ENCODE measurements at regions not wholly inside any gene's neighbourhood (a gene's known extent, or its start where the extent isn't known, plus 50 kb on each side); places are given as distances from the start of the nearest gene placed in this dataset.
A peak's percentile ranks its signal among the peaks of the same experiment; 100 is the strongest.
"Not testable (repeated sequence)": the region's sequence is repeated elsewhere in the genome, so short reads cannot be mapped to it uniquely, and the experiment has no call there.

- no peaks in the 10 kb centered on the region for H3K4me1 ChIP-seq (ENCODE audit: control insufficient read depth in 2 of 2, insufficient read depth in 2 of 2, low read length in 2 of 2)
- 96% methylated on average over 6 of the region's 6 CpGs for WGBS
- H3K27me3 ChIP-seq (ENCODE audit: control insufficient read depth in 2 of 2, insufficient read depth in 1 of 2, low read length in 1 of 2): no peaks in the 10 kb centered on the region
- no peaks in the 10 kb centered on the region for H3K36me3 ChIP-seq (ENCODE audit: control insufficient read depth in 2 of 2, insufficient read depth in 2 of 2, low read length in 1 of 2)
- H3K9me3 ChIP-seq (ENCODE audit: control insufficient read depth in 2 of 2, insufficient read depth in 1 of 2, low read length in 1 of 2): no peaks in the 10 kb centered on the region
- no peak overlapping the region for H3K4me3 ChIP-seq (ENCODE audit: low read length in 2 of 2)
- no peak overlapping the region for H3K27ac ChIP-seq (ENCODE audit: low read depth in 1 of 2, low read length in 1 of 2)
- no peak for DNase-seq (ENCODE audit: low read depth in 6 of 9, low spot score in 9 of 9)
These were observed 215.5 kb upstream of the PRKCQ start for GRCh38 chr10:6795541-6795940.

- not testable (repeated sequence) for H3K27ac ChIP-seq (ENCODE audit: low read depth in 1 of 2, low read length in 1 of 2); H3K4me3 ChIP-seq (ENCODE audit: low read length in 2 of 2); DNase-seq (ENCODE audit: low read depth in 6 of 9, low spot score in 9 of 9); H3K9me3 ChIP-seq (ENCODE audit: control insufficient read depth in 2 of 2, insufficient read depth in 1 of 2, low read length in 1 of 2); H3K36me3 ChIP-seq (ENCODE audit: control insufficient read depth in 2 of 2, insufficient read depth in 2 of 2, low read length in 1 of 2); H3K4me1 ChIP-seq (ENCODE audit: control insufficient read depth in 2 of 2, insufficient read depth in 2 of 2, low read length in 2 of 2); H3K27me3 ChIP-seq (ENCODE audit: control insufficient read depth in 2 of 2, insufficient read depth in 1 of 2, low read length in 1 of 2)
- 81% methylated on average over 7 of the region's 10 CpGs for WGBS
These were observed 214.8 kb upstream of the PRKCQ start for GRCh38 chr10:6794841-6795240.

- Histone ChIP-seq H3K9me3 (ENCODE audit: control insufficient read depth in 2 of 2, insufficient read depth in 1 of 2, low read length in 1 of 2) (no peaks in the 10 kb centered on the region), H3K27me3 (ENCODE audit: control insufficient read depth in 2 of 2, insufficient read depth in 1 of 2, low read length in 1 of 2) (no peaks in the 10 kb centered on the region), H3K4me3 (ENCODE audit: low read length in 2 of 2) (no peak overlapping the region), H3K27ac (ENCODE audit: low read depth in 1 of 2, low read length in 1 of 2) (no peak overlapping the region), H3K36me3 (ENCODE audit: control insufficient read depth in 2 of 2, insufficient read depth in 2 of 2, low read length in 1 of 2) (no peaks in the 10 kb centered on the region), H3K4me1 (ENCODE audit: control insufficient read depth in 2 of 2, insufficient read depth in 2 of 2, low read length in 2 of 2) (no peaks in the 10 kb centered on the region)
- WGBS: 94% methylated on average over 10 of the region's 10 CpGs
- no peak for DNase-seq (ENCODE audit: low read depth in 6 of 9, low spot score in 9 of 9)
These were observed 214.4 kb upstream of the PRKCQ start for GRCh38 chr10:6794441-6794840.

- Histone ChIP-seq H3K9me3 (ENCODE audit: control insufficient read depth in 2 of 2, insufficient read depth in 1 of 2, low read length in 1 of 2) (no peaks in the 10 kb centered on the region), H3K4me3 (ENCODE audit: low read length in 2 of 2) (no peak overlapping the region), H3K27ac (ENCODE audit: low read depth in 1 of 2, low read length in 1 of 2) (no peak overlapping the region), H3K36me3 (ENCODE audit: control insufficient read depth in 2 of 2, insufficient read depth in 2 of 2, low read length in 1 of 2) (no peaks in the 10 kb centered on the region), H3K4me1 (ENCODE audit: control insufficient read depth in 2 of 2, insufficient read depth in 2 of 2, low read length in 2 of 2) (no peaks in the 10 kb centered on the region), H3K27me3 (ENCODE audit: control insufficient read depth in 2 of 2, insufficient read depth in 1 of 2, low read length in 1 of 2) (no peaks in the 10 kb centered on the region)
- WGBS: 95% methylated on average over 7 of the region's 7 CpGs
- no peak for DNase-seq (ENCODE audit: low read depth in 6 of 9, low spot score in 9 of 9)
These were observed 208.7 kb upstream of the PRKCQ start for GRCh38 chr10:6788731-6789130.

- Histone ChIP-seq H3K36me3 (ENCODE audit: control insufficient read depth in 2 of 2, insufficient read depth in 2 of 2, low read length in 1 of 2) (no peaks in the 10 kb centered on the region), H3K27ac (ENCODE audit: low read depth in 1 of 2, low read length in 1 of 2) (no peak overlapping the region), H3K4me3 (ENCODE audit: low read length in 2 of 2) (no peak overlapping the region), H3K4me1 (ENCODE audit: control insufficient read depth in 2 of 2, insufficient read depth in 2 of 2, low read length in 2 of 2) (no peaks in the 10 kb centered on the region), H3K9me3 (ENCODE audit: control insufficient read depth in 2 of 2, insufficient read depth in 1 of 2, low read length in 1 of 2) (no peaks in the 10 kb centered on the region), H3K27me3 (ENCODE audit: control insufficient read depth in 2 of 2, insufficient read depth in 1 of 2, low read length in 1 of 2) (no peaks in the 10 kb centered on the region)
- WGBS: 96% methylated on average over 5 of the region's 5 CpGs
- no peak for DNase-seq (ENCODE audit: low read depth in 6 of 9, low spot score in 9 of 9)
These were observed 208.2 kb upstream of the PRKCQ start for GRCh38 chr10:6788231-6788630.

GRCh38 chr10:6787718-6788117 lies 207.6 kb upstream of the PRKCQ start:
- Histone ChIP-seq H3K9me3 (ENCODE audit: control insufficient read depth in 2 of 2, insufficient read depth in 1 of 2, low read length in 1 of 2) (no peaks in the 10 kb centered on the region), H3K27me3 (ENCODE audit: control insufficient read depth in 2 of 2, insufficient read depth in 1 of 2, low read length in 1 of 2) (no peaks in the 10 kb centered on the region), H3K4me1 (ENCODE audit: control insufficient read depth in 2 of 2, insufficient read depth in 2 of 2, low read length in 2 of 2) (no peaks in the 10 kb centered on the region), H3K4me3 (ENCODE audit: low read length in 2 of 2) (no peak overlapping the region), H3K27ac (ENCODE audit: low read depth in 1 of 2, low read length in 1 of 2) (no peak overlapping the region), H3K36me3 (ENCODE audit: control insufficient read depth in 2 of 2, insufficient read depth in 2 of 2, low read length in 1 of 2) (no peaks in the 10 kb centered on the region)
- DNase-seq (ENCODE audit: low read depth in 6 of 9, low spot score in 9 of 9): no peak
- 98% methylated on average over 3 of the region's 3 CpGs for WGBS

GRCh38 chr10:6787091-6787490 lies 207.0 kb upstream of the PRKCQ start:
- H3K4me1 ChIP-seq (ENCODE audit: control insufficient read depth in 2 of 2, insufficient read depth in 2 of 2, low read length in 2 of 2): no peaks in the 10 kb centered on the region
- no peak overlapping the region for H3K27ac ChIP-seq (ENCODE audit: low read depth in 1 of 2, low read length in 1 of 2)
- WGBS: 97% methylated on average over 3 of the region's 3 CpGs
- no peaks in the 10 kb centered on the region for H3K9me3 ChIP-seq (ENCODE audit: control insufficient read depth in 2 of 2, insufficient read depth in 1 of 2, low read length in 1 of 2)
- no peak for DNase-seq (ENCODE audit: low read depth in 6 of 9, low spot score in 9 of 9)
- no peak overlapping the region for H3K4me3 ChIP-seq (ENCODE audit: low read length in 2 of 2)
- H3K36me3 ChIP-seq (ENCODE audit: control insufficient read depth in 2 of 2, insufficient read depth in 2 of 2, low read length in 1 of 2): no peaks in the 10 kb centered on the region
- no peaks in the 10 kb centered on the region for H3K27me3 ChIP-seq (ENCODE audit: control insufficient read depth in 2 of 2, insufficient read depth in 1 of 2, low read length in 1 of 2)

- Histone ChIP-seq H3K27ac (ENCODE audit: low read depth in 1 of 2, low read length in 1 of 2) (no peak overlapping the region), H3K4me1 (ENCODE audit: control insufficient read depth in 2 of 2, insufficient read depth in 2 of 2, low read length in 2 of 2) (no peaks in the 10 kb centered on the region), H3K27me3 (ENCODE audit: control insufficient read depth in 2 of 2, insufficient read depth in 1 of 2, low read length in 1 of 2) (no peaks in the 10 kb centered on the region), H3K4me3 (ENCODE audit: low read length in 2 of 2) (no peak overlapping the region), H3K36me3 (ENCODE audit: control insufficient read depth in 2 of 2, insufficient read depth in 2 of 2, low read length in 1 of 2) (no peaks in the 10 kb centered on the region), H3K9me3 (ENCODE audit: control insufficient read depth in 2 of 2, insufficient read depth in 1 of 2, low read length in 1 of 2) (no peaks in the 10 kb centered on the region)
- peak in 1 of 9 donors; percentile 18 for DNase-seq (ENCODE audit: low read depth in 6 of 9, low spot score in 9 of 9)
- WGBS: 76% methylated on average over 10 of the region's 10 CpGs
These were observed 206.5 kb upstream of the PRKCQ start for GRCh38 chr10:6786579-6787031.

GRCh38 chr10:6784429-6784828 lies 204.4 kb upstream of the PRKCQ start:
- DNase-seq (ENCODE audit: low read depth in 6 of 9, low spot score in 9 of 9); H3K9me3 ChIP-seq (ENCODE audit: control insufficient read depth in 2 of 2, insufficient read depth in 1 of 2, low read length in 1 of 2): not testable (repeated sequence)

GRCh38 chr10:6783471-6783870 lies 203.4 kb upstream of the PRKCQ start:
- 95% methylated on average over 1 of the region's 1 CpG for WGBS
- Histone ChIP-seq H3K4me3 (ENCODE audit: low read length in 2 of 2) (no peak overlapping the region), H3K9me3 (ENCODE audit: control insufficient read depth in 2 of 2, insufficient read depth in 1 of 2, low read length in 1 of 2) (no peaks in the 10 kb centered on the region), H3K27ac (ENCODE audit: low read depth in 1 of 2, low read length in 1 of 2) (no peak overlapping the region), H3K27me3 (ENCODE audit: control insufficient read depth in 2 of 2, insufficient read depth in 1 of 2, low read length in 1 of 2) (no peaks in the 10 kb centered on the region), H3K36me3 (ENCODE audit: control insufficient read depth in 2 of 2, insufficient read depth in 2 of 2, low read length in 1 of 2) (no peaks in the 10 kb centered on the region), H3K4me1 (ENCODE audit: control insufficient read depth in 2 of 2, insufficient read depth in 2 of 2, low read length in 2 of 2) (no peaks in the 10 kb centered on the region)
- no peak for DNase-seq (ENCODE audit: low read depth in 6 of 9, low spot score in 9 of 9)

More at GRCh38 chr10:6784429-6784828, 204.4 kb upstream of the PRKCQ start:
- not testable (repeated sequence) for H3K4me1 ChIP-seq (ENCODE audit: control insufficient read depth in 2 of 2, insufficient read depth in 2 of 2, low read length in 2 of 2); H3K4me3 ChIP-seq (ENCODE audit: low read length in 2 of 2); H3K36me3 ChIP-seq (ENCODE audit: control insufficient read depth in 2 of 2, insufficient read depth in 2 of 2, low read length in 1 of 2); H3K27ac ChIP-seq (ENCODE audit: low read depth in 1 of 2, low read length in 1 of 2); H3K27me3 ChIP-seq (ENCODE audit: control insufficient read depth in 2 of 2, insufficient read depth in 1 of 2, low read length in 1 of 2)
- 97% methylated on average over 8 of the region's 8 CpGs for WGBS
